Activated naive CD4-positive, alpha-beta T cell treated with anti-CD3 and anti-CD28 coated beads, Interleukin-2, amount 50 U/mL, for 24 hours (primary cell): ENCODE measurements at regions not wholly inside any gene's neighbourhood (a gene's known extent, or its start where the extent isn't known, plus 50 kb on each side); places are given as distances from the start of the nearest gene placed in this dataset.

Experiments used
- H3K27ac Mint-ChIP-seq: one replicate; pipeline ENCODE4 v1.8.0; 2021; ENCODE audit warnings: mild to moderate bottlenecking, mixed read lengths
- H3K27me3 Mint-ChIP-seq: one replicate; pipeline ENCODE4 v1.8.0; 2021; ENCODE audit warnings: mixed read lengths
- H3K36me3 Mint-ChIP-seq: one replicate; pipeline ENCODE4 v1.8.0; 2021; ENCODE audit warnings: mixed read lengths
- H3K4me1 Mint-ChIP-seq: one replicate; pipeline ENCODE4 v1.8.0; 2021; ENCODE audit warnings: mixed read lengths
- H3K4me3 Mint-ChIP-seq: one replicate; pipeline ENCODE4 v1.8.0; 2021; ENCODE audit warnings: mild to moderate bottlenecking, mixed read lengths
- H3K9me3 Mint-ChIP-seq: one replicate; pipeline ENCODE4 v1.8.0; 2021; ENCODE audit warnings: mixed read lengths

DNA sequence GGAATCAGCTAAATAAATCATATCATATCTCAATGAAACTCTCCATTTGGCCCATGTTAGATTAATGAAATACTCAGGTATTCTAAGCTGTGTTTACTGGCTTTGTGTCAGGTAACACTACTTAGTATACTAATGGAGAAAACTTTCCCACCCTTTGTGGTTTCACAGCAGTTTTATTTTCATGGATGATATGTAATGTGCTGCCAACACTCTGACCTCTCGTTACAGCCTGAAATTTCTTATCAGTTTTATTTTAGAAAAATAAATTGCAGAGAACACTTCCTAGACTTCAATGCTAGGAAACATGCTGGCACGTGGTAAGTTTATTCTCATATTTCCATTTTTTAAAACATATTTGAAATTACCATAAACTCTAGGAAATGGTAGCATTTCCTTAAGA is 758.9 kb downstream of the LIG4 start:
- Mint-ChIP-seq H3K9me3 (peaks cover 4% of the 10 kb centered on the region), H3K4me3 (no peak overlapping the region), H3K4me1 (no peaks in the 10 kb centered on the region), H3K27ac (no peak overlapping the region), H3K36me3 (no peaks in the 10 kb centered on the region), H3K27me3 (no peaks in the 10 kb centered on the region)

DNA sequence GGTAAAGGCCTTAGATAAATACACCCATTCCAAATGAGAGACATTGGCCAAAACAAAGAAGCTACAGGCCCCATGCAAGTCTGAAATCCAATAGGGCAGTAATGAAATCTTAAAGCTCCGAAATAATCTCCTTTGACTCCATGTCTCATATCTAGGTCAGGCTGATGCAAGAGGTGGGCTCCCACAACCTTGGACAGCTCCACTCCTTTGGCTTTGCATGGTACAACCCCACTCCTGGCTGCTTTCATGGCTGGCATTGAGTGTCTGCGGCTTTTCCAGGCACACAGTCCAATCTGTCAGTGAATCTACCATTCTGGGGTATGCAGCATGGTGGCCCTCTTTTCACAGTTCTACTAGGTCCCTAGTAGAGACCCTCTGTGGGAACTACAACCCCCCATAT is 762.5 kb downstream of the LIG4 start:
- Mint-ChIP-seq H3K4me3 (no peak overlapping the region), H3K27ac (no peak overlapping the region), H3K36me3 (no peaks in the 10 kb centered on the region), H3K4me1 (no peaks in the 10 kb centered on the region), H3K9me3 (no peaks in the 10 kb centered on the region), H3K27me3 (no peaks in the 10 kb centered on the region)

DNA sequence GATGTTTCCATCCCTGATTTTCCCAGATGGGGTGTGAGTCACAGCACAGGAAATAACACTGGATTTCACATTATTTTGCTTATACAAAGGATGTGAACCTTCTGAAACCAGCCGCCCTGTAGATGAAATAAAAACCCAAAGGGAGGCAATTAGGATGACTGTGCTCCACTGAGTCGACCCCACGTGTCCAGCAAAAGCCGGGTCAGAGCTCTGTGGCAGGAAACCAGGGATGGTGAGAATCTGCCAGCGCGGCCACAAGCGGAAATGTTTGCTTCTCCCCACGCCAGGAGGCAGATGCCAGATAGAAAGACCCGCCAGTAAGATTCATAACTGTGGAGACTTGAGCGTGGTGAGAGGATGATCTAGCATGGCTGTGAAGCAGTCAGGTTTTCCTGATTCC is 764.4 kb downstream of the LIG4 start:
- H3K36me3 Mint-ChIP-seq = no peaks in the 10 kb centered on the region
- H3K27ac Mint-ChIP-seq = no peak overlapping the region
- no peak overlapping the region for H3K4me3 Mint-ChIP-seq
- no peaks in the 10 kb centered on the region for H3K27me3 Mint-ChIP-seq
- no peaks in the 10 kb centered on the region for H3K4me1 Mint-ChIP-seq
- no peaks in the 10 kb centered on the region for H3K9me3 Mint-ChIP-seq

DNA sequence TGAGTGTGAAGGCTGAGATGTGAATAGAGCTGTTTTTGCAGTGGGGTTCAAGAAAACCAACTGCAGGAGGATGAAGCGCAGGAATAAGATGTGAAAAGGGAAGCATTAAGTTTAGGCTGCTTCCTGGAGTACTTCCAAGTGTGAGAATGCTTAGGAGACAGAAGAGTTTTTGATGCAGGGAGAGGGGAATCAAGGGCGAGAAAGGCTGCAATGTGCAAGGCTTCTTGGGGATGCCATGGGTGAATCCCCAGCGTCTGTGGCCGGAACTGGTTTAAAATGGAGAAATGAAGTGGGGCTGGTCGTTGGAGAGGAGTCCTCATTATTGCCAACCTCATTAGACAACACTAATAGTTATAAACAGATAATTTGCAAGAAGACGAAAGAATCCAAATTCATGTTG is 764.9 kb downstream of the LIG4 start:
- H3K9me3 Mint-ChIP-seq = no peaks in the 10 kb centered on the region
- H3K4me1 Mint-ChIP-seq = no peaks in the 10 kb centered on the region
- H3K27ac Mint-ChIP-seq = no peak overlapping the region
- H3K36me3 Mint-ChIP-seq = no peaks in the 10 kb centered on the region
- H3K4me3 Mint-ChIP-seq = no peak overlapping the region
- H3K27me3 Mint-ChIP-seq = no peaks in the 10 kb centered on the region

DNA sequence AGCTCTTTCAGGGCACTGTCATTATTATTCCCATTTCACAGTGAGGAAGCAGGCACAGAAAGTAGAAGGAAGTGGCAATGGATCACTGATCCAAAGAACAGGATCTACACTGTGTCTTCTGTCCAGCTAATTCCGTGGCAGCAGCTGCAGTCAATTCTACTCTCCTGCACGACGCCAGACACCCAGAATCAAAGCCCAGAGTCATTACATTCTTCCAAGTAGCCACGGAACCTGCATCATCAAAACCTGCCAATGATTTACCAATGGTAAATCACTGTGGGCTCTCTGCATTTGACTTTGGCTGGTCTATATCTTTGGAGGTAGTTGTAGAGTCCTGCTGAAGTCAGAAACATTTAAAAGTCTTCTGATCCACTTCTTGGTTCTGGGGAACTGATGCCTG is 767.7 kb downstream of the LIG4 start:
- Mint-ChIP-seq H3K4me1 (no peaks in the 10 kb centered on the region), H3K9me3 (no peaks in the 10 kb centered on the region), H3K4me3 (no peak overlapping the region)

DNA sequence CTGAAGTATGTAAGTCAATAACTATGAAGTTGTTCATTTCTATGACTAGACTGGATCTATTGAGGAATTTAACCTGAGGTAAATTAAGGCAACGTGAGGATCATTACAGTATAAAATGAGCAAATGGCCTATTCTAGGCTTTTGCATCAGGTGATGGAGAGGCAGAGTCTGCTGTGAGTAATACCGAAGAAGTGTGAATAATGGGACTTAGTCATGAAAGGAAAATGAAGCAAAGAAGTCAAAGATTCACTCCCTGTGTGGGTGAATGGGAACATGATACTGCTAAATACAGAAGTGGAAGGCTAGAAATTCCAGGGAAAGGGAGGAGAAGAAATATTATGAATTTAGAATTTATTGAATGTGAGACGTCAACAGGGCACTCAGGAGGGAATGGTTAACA is 774.1 kb downstream of the LIG4 start:
- no peaks in the 10 kb centered on the region for H3K4me1 Mint-ChIP-seq
- peaks cover 6% of the 10 kb centered on the region for H3K9me3 Mint-ChIP-seq
- H3K36me3 Mint-ChIP-seq = no peaks in the 10 kb centered on the region
- no peak overlapping the region for H3K4me3 Mint-ChIP-seq
- no peaks in the 10 kb centered on the region for H3K27me3 Mint-ChIP-seq
- H3K27ac Mint-ChIP-seq = no peak overlapping the region

More for the DNA sequence above, 767.7 kb downstream of the LIG4 start:
- Mint-ChIP-seq H3K27me3 (no peaks in the 10 kb centered on the region), H3K27ac (no peak overlapping the region), H3K36me3 (no peaks in the 10 kb centered on the region)

DNA sequence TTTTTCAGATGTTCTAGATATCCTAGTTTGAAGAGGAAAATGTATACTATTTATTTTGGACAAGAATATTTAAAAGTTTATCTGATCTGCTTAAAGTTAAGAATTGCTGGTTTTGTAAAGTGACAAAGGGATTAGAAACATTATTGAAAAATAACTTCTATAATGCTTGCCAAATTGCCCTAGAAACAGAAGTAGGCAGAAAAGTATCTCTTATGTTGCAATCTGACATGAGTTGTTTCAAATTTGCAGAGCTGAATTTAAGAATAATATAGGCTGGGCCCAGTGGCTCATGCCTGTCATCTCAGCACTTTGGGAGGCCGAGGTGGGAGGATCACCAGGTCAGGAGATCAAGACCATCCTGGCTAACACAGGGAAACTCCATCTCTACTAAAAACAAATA is 777.1 kb downstream of the LIG4 start:
- Mint-ChIP-seq H3K9me3 (peaks cover 6% of the 10 kb centered on the region), H3K27ac (no peak overlapping the region), H3K4me3 (no peak overlapping the region), H3K27me3 (no peaks in the 10 kb centered on the region), H3K36me3 (no peaks in the 10 kb centered on the region), H3K4me1 (no peaks in the 10 kb centered on the region)

DNA sequence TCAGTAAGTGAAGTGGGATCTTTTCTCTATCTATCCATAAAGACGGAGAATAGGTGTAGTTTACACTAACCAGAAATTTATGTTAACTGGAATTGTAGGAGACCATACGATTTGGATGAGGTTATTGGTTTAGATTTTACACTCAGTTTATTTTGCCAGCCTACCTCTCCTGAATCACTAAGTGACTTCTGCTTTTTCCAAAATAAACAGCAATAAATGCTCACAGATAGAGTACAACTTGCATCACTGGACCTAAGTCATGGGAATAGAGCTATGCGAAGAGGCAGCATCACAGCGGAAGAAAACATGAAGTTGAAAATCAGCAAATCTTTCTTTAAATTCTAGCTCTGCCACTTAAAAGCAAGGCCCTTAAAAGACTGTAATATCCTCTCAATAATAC is 781.0 kb downstream of the LIG4 start:
- no peaks in the 10 kb centered on the region for H3K4me1 Mint-ChIP-seq
- no peaks in the 10 kb centered on the region for H3K36me3 Mint-ChIP-seq
- no peak overlapping the region for H3K27ac Mint-ChIP-seq
- H3K4me3 Mint-ChIP-seq = no peak overlapping the region
- H3K9me3 Mint-ChIP-seq = peaks cover 4% of the 10 kb centered on the region
- H3K27me3 Mint-ChIP-seq = no peaks in the 10 kb centered on the region

DNA sequence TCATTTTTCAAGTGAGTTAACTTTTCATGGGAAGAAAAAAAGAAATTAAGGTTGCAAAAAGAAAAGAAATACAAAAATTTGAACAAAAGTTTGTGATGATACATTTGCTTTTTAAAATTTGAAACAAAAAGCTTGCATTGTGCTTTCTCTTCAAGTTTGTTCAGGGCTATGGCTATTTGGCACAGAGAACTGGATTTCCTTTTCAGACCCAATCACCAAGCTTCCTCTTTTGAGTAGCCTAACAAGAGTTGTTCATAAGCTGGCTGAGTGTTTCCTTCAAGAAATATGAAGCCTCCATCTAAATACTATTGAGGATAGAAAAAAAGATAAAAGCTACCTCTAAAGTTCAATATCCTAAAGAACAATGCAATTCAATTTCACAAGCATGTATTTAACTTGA is 787.8 kb downstream of the LIG4 start:
- Mint-ChIP-seq H3K36me3 (no peaks in the 10 kb centered on the region), H3K27ac (no peak overlapping the region), H3K4me1 (no peaks in the 10 kb centered on the region)

DNA sequence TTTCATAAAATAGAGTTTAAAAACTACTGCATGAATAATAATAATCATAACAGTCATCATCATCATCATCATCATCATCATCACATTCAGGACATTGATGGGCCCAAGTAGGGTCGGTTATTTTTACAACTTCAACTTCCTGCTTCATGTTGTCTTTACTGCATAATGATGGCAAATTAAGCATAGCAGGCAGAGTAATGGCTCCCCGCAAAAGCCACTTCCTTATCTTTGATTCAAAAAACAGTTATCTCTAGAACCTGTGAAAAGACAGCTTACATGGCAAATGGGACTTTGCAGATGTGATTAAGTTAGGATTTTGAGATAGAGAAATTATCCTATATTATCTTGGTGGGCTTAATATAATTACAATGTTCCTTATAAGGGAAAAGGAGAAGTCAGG is 792.9 kb downstream of the LIG4 start:
- Mint-ChIP-seq H3K27ac (no peak overlapping the region), H3K4me1 (no peaks in the 10 kb centered on the region), H3K9me3 (peaks cover 4% of the 10 kb centered on the region), H3K36me3 (no peaks in the 10 kb centered on the region), H3K4me3 (no peak overlapping the region), H3K27me3 (no peaks in the 10 kb centered on the region)

More for the DNA sequence above, 787.8 kb downstream of the LIG4 start:
- Mint-ChIP-seq H3K27me3 (no peaks in the 10 kb centered on the region), H3K4me3 (no peak overlapping the region), H3K9me3 (peaks cover 4% of the 10 kb centered on the region)

DNA sequence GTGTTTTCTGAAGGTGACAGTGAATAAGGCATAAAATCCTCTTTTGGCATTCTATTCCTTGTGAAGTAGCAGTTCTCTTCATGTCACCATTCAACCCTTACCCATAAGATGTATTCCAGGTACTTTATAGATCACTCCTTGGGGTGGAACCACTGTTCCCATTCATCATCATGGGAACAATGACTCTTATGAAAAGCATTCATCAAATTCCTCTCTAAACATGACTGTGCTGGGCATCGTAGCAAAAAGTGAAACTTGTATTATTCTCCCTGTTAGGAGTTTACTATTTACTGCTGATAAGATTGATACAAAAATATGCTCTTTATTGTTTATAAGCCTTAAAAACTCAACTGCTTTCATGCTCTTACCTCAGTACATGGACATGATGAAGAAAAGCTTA is 793.4 kb downstream of the LIG4 start:
- H3K27me3 Mint-ChIP-seq = no peaks in the 10 kb centered on the region
- no peaks in the 10 kb centered on the region for H3K36me3 Mint-ChIP-seq
- H3K4me1 Mint-ChIP-seq = no peaks in the 10 kb centered on the region
- H3K9me3 Mint-ChIP-seq = peaks cover 4% of the 10 kb centered on the region
- no peak overlapping the region for H3K4me3 Mint-ChIP-seq
- no peak overlapping the region for H3K27ac Mint-ChIP-seq

DNA sequence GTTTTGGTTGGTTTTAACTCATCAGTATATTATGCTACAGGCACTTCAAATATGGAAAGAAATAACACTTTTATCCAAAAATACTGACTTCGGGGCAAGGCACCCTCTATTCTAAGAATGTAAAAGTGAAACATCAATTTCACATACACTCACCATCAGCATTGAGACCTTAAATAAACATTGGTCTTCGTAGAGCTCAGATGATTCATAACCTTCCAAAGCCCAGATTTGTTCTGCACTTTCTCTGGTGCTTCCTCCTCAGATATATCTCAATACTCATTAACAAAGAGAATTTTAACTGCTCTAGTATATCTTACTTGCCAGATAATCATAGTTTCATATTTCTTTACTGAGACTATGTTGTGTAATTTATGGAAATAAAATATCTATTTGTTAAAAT is 794.3 kb downstream of the LIG4 start:
- Mint-ChIP-seq H3K36me3 (no peaks in the 10 kb centered on the region), H3K4me1 (no peaks in the 10 kb centered on the region), H3K9me3 (peaks cover 9% of the 10 kb centered on the region), H3K4me3 (no peak overlapping the region), H3K27me3 (no peaks in the 10 kb centered on the region), H3K27ac (no peak overlapping the region)

DNA sequence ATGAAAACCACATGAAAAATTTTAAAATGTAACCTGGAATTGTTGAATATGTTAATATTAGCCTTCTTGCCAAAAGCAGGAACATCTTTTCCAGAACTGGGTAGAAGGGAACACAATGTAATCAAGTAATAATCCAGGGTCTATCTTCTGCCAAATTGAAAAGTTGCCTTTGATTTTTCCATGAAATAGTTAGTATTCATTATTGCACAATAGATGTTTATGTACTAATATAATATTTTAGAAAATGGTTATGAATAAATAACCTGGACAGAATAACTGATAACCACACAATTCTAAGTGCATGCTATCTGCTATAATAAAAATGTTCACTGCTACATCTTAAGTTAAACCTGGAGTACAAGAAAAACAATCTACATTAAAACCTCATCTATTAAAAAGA is 802.3 kb downstream of the LIG4 start:
- H3K27ac Mint-ChIP-seq = no peak overlapping the region

DNA sequence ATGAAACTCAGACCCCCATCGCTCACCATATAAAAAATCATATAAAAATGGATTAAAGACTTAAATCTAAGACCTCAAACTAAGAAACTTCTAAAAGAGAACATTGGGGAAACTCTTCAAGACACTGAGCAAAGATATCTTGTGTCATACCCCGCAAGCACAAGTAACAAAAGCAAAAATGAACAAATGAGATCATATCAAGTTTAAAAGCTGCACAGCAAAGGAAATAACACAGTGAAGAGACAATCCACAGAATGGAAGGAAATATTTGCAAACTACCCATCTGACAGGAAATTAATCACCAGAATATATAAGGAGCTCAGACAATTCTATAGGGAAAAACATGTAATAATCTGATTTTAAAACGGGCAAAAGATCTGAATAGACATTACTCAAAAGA is 808.3 kb downstream of the LIG4 start:
- Mint-ChIP-seq H3K9me3 (no peaks in the 10 kb centered on the region), H3K4me1 (no peaks in the 10 kb centered on the region), H3K4me3 (no peak overlapping the region), H3K27ac (no peak overlapping the region), H3K36me3 (no peaks in the 10 kb centered on the region), H3K27me3 (no peaks in the 10 kb centered on the region)

More for the DNA sequence above, 802.3 kb downstream of the LIG4 start:
- Mint-ChIP-seq H3K9me3 (peaks cover 5% of the 10 kb centered on the region), H3K4me3 (no peak overlapping the region), H3K27me3 (no peaks in the 10 kb centered on the region), H3K36me3 (no peaks in the 10 kb centered on the region), H3K4me1 (no peaks in the 10 kb centered on the region)

DNA sequence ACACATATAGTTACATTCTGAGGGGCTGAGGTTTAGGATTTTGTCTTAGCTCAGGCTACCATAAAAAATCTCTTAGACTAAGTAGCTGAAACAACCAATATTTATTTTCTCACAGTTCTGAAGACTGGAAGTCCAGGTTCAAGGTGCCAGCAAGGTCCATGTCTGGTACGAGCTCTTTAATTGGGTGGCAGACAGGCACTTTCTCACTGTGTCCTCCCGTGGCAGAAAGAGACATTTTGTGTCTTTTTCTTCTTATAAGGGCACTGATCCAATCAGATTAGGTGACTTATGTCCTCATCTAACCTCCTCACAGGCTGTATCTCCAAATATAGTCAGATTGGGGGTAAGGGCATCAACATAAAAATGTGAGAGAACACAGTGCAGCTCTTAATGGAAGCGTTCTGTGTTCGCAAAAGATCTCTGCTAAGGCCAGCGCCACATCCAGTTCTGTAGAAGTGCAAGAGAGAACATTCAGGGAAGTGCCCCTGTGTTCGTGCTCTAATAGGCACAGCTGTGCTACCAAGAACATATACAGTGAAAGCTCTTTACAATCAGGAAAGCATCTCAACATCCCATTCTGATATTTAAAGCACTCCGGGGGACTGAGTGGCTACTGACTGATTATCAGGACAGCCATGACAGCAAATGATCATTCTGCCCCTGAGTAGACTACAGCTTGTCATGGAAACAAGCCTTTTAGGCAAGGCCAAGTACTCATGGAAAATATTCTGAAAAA is 819.2 kb downstream of the LIG4 start:
- Mint-ChIP-seq H3K27me3 (no peaks in the 10 kb centered on the region), H3K27ac (no peak overlapping the region), H3K4me3 (no peak overlapping the region), H3K9me3 (peaks cover 5% of the 10 kb centered on the region), H3K36me3 (no peaks in the 10 kb centered on the region), H3K4me1 (no peaks in the 10 kb centered on the region)

DNA sequence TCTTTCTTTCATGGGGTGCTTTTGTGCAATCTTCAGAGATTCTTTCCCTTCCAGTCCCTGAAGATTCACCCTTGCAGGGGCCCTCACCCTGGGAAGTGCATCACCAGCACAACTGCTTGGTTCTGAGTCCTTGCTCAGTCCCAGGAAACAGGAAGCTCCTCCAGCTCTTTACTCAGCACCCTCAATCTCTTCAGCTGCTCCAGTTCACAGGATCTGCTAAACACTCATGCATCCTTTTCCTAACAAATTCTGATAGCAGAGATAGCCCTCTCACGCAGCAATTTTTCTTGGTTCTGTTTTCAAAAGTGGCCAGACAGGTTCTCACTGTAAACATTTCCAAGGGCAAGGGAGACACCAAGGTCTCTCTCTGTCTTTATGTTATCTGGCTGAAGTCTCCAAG is 823.1 kb downstream of the LIG4 start:
- Mint-ChIP-seq H3K36me3 (no peaks in the 10 kb centered on the region), H3K27me3 (no peaks in the 10 kb centered on the region), H3K9me3 (no peaks in the 10 kb centered on the region), H3K4me1 (no peaks in the 10 kb centered on the region), H3K27ac (no peak overlapping the region), H3K4me3 (no peak overlapping the region)

DNA sequence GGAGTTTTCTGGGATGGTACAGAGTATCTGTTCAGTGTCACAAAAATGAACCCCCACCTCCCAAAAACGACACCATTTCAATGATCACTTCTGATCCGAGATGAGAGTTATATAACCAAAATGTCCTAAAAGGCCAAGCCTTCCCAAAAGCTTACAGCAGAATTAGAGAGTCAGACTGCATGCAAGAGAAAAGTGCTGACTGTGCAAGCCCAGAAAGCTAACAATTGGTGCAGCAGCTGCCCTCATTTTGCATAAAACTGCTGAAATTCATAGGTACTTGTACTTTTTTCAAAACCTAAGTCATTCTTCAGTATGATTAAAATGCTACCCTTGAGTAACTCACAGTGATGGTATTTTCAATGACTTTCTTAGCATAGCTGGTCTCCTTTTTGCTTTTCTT is 819.6 kb upstream of the ARGLU1 start:
- H3K27me3 Mint-ChIP-seq = no peaks in the 10 kb centered on the region
- no peak overlapping the region for H3K4me3 Mint-ChIP-seq
- H3K36me3 Mint-ChIP-seq = no peaks in the 10 kb centered on the region
- H3K4me1 Mint-ChIP-seq = no peaks in the 10 kb centered on the region
- H3K9me3 Mint-ChIP-seq = no peaks in the 10 kb centered on the region
- H3K27ac Mint-ChIP-seq = no peak overlapping the region
